GM11168 (cell line): ENCODE measurements at regions not wholly inside any gene's neighbourhood (a gene's known extent, or its start where the extent isn't known, plus 50 kb on each side); places are given as distances from the start of the nearest gene placed in this dataset.
"Not testable (repeated sequence)": the region's sequence is repeated elsewhere in the genome, so short reads cannot be mapped to it uniquely, and the experiment has no call there.

Experiments used
- in situ Hi-C: fragments of 300-500 bp; cut with MboI; formaldehyde crosslinking; loops from one replicate; pipeline ENCODE4 v1.12.0; 2022; ENCODE audit warnings: low sequenced_read_pairs; ENCODE audit not compliant: unreplicated experiment

DNA sequence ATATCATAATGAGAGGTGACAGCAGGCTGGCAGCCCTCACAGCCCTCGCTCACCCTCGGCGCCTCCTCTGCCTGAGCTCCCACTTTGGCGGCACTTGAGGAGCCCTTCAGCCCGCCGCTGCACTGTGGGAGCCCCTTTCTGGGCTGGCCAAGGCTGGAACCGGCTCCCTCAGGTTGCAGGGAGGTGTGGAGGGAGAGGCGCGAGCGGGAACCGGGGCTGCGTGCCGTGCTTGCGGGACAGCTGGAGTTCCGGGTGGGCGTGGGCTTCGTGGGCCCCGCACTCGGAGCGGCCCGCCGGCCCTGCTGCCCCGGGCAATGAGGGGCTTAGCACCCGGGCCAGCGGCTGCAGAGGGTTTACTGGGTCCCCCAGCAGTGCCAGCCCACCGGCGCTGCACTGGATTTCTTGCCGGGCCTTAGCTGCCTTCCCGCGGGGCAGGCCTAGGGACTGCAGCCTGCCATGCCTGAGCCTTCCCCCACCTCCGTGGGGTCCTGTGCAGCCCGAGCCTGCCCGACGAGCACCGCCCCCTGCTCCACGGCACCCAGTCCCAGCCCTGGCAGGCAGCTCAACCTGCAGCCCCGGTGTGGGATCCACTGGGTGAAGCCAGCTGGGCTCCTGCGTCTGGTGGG is 147.7 kb downstream of the TLR4 start:
- in situ Hi-C loops: not testable (repeated sequence)

DNA sequence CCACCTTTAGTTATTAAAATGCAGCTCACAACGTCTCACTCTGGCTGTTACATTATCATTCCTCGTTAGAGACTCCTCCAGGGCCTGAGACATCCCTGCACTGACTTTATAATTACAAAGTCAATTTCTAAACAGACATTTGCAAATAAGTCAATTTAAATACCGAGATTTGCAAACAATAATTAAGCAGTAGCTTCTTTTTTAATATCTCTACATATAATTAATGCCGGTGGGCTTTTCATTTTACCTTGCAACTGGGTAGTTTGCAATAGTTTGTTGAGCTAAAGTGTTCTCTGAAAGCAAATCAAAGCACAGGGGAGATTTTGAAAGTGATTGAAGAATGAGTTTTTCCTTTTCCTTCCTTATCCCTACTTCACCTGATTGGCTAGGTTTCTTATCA is 154.4 kb downstream of the TLR4 start:
- in situ Hi-C loops: no loop called here

DNA sequence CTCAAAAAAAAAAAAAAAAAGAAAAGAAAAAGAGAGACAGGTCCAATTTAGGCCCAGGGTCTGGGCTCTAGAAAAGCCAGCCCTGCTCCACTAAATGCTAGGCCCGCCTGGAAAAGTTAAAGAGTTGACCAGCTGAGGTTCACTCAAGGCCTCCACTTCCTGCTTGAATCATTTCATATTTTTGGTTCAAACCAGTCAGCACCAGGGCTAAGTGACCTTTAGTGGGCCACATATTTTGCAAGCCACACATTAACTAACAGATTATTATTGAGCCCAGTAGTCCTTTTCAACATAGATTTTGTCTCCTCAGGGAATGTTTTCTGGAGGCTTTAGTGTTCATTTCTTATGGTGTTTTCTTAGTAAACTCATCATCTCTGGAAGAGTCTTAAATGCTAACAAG is 156.6 kb downstream of the TLR4 start:
- in situ Hi-C loops: no loop called here

DNA sequence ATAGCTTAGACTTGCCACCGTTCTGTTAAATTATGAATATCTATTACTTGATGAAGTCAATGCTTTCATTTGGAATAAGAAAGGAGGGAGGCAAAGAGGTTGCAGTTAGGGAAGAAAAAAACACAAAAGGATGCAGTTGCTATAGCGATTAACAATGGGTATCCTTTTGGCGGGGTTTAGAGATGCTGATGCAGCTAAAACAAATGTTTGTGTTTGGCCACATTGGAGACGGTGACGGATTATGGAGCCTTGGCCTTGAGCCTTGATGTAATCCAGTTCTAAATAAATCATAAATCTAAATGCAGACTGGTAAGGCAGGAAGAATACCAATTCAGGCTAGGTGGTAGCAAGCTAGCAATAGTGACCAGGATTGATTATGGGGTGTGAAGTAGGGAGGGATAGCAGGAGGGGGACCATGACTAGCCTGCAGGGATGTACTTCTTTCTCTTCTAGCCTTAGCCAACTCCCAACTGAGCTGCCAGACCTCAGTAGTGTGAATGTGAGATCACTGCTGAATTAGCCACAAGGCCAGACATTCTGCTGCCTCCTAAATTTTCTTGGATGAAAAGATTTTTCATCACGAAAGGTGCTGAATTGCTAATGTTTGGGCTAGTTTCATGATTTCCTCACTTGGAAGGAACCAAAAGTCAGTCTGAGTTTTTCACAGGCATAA is 160.3 kb downstream of the TLR4 start:
- in situ Hi-C loops: no loop called here

DNA sequence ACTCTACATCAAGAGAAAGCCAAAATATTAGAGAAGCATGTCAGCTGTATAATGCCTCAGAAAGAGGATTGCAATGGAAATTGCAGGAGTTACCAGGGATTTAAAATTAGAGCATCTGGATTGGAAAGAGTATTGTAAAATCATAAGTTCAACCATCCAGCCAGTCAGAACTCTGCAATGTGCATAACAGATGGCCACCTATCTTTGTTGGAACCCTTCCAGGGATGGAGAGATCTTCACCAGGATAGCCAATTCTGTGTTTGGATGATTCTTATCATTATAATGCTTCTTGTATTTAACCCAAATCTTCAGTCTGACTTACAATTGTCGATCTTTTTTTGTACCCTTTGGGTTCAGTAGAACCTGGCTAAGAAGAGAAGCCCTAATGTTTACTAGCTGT is 164.4 kb downstream of the TLR4 start:
- in situ Hi-C loops: no loop called here

DNA sequence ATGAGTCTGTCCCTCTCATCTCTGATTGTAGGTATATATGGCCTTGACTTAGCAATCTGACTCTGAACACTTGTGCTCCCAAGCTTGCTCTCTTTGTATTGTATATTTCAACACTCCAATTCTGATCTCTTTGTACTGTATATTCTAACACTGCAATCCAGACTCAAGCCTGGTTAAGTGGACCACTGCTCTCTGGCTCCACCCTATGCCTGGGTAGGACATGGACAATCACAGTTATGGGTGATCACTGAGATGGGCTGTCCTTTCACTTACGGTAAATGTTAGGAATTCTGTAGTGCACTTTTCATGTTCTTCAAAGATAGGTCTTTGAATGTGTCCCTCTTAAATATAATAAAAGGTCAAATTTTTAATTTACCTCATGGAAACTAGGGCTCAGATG is 165.1 kb downstream of the TLR4 start:
- in situ Hi-C loops: no loop called here

DNA sequence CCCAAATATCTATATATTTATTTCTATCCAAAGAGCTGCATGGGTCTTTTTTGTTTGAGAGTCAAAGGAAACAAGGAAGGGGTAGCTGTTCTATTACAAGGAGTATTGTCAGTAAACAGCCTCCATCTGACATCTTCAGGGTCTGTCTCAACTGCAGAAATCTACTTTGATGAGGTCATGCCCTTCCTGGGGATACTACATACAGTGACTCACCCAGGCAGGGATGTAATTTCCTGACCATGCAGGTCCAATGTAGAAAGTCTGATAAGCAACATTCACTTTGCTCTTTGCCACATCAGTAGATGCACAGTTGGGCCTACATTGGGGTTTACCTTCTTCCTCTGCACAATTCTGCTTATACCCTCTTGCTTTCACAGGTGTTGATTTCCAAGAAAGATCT is 165.5 kb downstream of the TLR4 start:
- in situ Hi-C loops: no loop called here

DNA sequence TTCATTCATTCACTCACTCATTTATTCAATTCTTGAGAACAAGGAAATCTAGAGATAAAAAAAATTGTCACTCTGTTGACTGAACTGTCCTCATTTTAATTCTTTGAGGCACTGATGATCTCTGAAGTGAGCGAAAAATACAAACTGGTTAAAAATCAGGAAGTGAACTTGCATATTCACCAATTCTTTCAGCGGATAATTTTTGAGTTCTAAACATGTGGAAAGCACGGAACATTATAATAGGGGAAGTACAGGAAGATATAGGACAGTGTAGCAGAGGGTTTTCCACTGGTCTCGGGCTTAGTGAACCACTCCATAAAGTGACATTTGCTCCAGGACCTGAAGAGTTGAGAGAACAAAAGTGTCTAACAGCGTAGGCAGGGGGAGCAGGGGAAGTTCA is 169.5 kb downstream of the TLR4 start:
- in situ Hi-C loops: no loop called here

DNA sequence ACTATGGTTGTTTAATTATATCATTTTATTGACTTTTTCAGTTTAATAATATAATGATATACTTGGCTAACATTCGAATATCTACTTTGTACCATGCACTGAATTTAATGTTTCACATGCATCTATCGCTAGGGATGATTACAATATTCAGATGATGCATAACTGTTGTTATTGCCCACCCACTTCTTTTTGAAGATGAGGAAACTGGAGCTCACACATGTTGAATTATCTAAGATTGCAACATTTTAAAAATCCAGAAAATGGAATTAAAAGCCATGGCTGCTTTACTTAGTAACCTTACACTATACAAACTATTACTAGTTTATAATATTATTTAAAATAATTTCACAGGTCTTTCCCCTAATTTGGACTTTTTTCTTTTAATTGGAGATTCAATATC is 171.7 kb downstream of the TLR4 start:
- in situ Hi-C loops: no loop called here

DNA sequence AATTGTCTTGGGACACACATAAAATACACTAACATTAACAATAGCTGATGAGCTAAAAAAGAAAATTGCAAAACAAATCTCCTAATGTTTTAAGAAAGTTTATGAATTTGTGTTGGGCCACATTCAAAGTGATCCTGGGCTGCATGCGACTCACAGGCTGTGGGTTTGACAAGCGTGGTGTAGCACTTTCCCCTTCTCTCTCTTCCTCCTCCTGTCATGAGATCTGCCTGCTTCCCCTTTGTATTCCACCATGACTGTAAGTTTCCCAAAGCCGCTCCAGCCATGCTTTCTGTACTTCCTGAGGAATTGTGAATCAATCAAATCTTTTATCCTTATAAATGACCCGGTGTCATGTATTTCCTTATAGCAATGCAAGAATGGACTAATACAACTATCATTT is 178.0 kb downstream of the TLR4 start:
- in situ Hi-C loops: no loop called here

DNA sequence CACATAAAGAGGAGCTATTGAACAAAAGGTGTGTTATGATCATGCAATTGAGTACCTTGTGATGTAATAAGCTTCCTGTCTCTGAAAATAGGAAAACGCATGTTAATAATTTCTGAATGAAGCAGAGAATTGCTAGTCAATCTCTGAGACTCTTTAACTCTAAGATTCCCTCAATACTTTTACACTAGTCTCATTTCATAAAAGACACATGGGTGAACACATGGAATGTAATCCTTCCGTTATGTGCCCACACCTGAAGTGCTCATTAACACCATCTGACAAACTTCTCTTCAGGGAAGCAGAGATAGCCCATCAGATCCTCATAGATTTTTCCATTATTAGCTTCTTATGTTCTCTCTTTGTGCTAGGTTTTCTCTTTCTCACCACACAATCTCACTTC is 182.4 kb downstream of the TLR4 start:
- in situ Hi-C loops: no loop called here

DNA sequence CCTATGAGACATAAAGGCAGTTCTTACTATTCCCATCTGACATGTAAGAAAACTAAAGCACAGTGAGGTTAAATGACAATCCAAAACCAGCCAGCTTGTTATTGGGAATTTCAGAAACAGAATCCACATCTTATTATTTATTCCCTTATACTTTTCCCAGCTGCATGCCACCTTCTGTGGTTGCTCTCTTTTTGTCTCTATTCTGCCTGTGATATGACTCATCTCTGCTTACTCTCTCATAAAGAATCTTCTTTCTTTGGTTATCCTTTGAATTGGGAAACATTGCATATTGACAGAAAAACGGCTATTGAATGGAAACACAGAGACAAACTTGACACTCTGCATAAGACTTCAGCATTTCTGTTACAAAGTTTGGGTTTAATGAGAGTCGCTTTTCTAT is 183.2 kb downstream of the TLR4 start:
- in situ Hi-C loops: no loop called here

DNA sequence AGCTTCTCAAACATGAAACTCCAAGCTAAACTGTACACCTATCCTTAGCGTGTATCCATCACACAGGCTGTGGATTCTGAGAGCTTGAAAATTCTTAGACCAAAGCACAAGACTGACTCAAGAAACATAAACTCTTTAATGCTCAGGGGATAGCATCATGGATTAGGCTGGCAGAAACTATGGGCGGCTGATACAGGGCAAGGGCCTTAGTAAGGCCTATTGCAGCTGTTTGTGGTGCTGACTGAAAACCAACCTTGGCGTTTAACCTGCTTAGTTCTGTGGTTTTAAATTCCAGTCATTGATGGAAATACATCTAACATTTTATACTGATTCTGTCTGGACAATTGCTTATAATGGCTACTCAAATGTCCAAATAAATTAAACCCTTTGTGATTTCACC is 183.7 kb downstream of the TLR4 start:
- in situ Hi-C loops: no loop called here

DNA sequence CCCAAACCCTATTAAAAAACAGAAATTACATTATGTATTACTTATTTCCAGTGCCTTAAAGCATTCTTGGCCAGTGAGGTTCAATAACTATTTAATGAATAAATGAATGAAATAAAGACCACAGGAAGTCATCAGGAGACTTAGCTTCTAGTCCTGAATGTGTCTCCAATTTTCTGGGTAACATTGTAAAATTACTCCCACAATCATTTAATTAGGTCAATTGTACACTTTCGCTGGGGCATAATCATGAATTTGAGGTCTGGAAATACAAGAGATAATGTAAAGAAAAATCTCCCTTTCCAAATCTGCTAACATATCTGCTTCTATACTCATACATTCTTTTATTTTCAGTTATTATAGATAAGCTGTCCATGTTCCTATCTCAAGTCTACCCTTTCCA is 199.2 kb downstream of the TLR4 start:
- in situ Hi-C loops: no loop called here

DNA sequence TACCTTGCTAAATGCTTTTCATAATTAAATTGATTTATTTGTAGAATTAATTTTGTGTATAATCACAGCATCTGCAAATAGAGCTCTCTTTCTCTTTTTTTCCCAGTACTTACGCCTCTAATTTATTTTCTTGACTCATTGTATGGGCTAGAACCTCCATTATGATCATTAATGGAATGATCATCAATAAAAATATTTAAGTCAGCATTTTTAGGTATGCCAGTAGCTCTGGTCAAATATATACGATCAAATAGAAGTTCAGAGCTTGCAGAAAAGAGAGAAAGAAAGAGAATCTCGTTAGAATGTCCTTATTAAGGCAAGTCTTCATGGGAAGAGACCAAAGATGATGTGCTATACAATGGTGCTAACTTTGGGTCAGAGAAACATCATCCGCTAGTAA is 202.6 kb downstream of the TLR4 start:
- in situ Hi-C loops: no loop called here

DNA sequence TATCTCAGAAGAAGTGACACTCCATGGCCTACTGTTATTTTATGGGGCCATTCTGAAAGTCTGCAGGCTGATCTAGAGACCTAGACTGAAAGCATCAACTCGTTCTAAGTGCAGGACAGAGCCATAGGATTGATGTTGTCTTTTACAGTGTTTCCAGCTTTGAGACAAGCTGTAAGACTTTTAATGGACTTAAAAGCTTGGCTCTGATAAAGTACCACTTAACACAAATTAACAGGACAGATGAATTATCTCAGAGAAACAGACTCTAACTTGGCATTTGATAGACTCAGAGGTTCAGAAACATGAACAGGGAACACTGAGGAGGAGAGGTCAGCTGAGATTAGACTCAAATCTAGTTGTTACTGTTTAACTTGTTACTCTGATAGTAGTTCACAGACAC is 203.2 kb downstream of the TLR4 start:
- in situ Hi-C loops: no loop called here

DNA sequence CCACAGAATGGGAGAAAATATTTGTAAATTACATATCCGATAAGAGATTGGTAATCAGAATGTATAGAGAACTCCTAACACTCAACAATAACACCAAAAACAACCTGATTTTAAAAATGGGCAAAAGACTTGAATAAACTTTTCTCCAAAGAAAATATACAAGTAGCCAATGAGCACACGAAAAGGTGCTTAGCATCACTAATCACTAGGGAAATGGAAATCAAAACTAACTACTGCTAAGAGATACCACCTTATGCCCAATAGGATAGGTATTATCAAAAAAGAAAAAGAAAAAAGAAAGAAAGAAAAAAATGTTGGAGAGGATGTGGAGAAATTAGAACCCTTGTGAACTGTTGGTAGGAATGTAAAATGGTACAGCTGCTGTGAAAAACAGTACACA is 212.1 kb downstream of the TLR4 start:
- in situ Hi-C loops: no loop called here

DNA sequence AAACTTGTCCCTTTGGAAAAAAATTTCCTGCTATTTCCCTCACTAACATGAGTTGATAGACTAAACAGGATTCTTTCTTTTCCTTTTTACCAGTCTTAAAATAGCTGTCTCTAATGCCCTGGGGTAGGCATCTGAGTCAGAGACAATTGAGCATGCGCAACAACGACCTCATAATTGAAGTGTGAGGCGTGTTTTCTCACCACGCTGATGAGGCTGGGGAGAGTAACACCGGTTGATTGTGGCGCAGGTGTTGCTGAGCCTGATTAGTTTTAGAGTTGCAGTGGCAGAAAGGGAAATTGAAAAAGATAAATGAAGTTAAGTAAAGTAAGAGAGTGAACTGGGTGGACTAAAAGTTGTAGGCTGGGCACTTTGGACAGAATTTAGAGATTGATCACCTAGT is 213.7 kb downstream of the TLR4 start:
- in situ Hi-C loops: no loop called here

DNA sequence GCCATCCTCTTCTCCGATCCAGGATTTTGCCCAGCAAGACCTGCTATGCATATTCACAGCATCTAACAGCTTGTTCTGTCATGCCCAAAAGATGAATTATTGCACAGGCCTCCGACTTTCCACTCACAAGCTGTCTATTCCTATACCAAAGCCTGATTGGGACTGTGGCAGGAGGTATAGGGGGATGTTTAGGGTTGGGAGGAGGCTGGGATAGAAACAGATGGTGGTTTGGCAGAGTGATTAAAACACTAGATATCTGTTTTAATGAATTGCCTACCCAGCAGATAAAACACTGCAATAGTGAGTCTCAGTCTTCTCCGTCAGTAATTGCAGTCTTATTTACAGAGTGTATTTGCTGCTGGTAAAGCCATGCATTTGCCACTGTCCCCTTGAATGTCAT is 215.3 kb downstream of the TLR4 start:
- in situ Hi-C loops: no loop called here

DNA sequence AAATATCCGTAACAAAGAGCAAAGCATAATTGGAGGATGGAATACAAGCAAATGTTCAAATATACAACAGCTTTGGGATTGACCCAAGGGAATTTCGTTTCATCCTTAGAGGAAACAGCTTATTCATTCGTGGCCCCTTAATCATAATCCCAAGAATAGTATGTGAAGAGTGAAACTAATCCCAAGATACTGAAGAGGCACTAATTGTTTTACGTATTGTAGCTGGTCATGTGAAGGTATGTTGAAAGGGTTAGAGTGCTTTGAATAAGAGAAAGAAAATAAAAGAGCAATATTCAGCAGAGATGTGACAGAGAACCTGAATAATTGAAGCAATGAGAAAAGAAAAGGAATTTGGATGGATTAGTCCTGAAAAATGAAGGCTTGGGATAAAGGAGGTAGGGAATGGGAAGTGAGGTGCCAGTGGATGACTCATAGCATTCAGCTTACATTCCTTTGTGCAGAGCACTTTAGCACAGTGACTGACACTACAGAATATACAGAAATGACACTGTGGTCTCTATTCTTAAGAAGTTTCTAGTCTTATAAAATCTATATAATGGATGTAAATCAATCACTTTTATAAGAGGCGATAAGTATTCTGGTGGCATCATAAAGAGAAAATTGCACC is 221.9 kb downstream of the TLR4 start:
- in situ Hi-C loops: no loop called here

DNA sequence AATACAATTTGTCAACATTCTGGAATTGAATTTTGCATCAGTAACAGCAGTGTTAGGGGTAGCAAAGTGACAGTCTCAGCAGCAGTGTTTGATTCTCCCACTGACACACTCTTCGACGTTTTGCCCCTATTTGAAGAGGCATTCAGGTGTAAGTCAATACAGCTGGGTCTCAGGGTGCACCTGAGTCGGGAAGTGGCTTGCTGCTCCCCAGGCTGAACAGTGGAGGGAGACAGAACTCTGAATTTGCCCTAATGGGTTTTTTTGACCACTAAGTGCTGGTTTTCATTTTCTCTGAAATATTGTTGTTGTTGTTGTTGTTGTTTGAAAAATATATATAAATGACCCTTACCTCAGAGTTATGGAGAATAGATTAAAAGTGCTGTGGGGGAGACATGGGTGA is 223.2 kb downstream of the TLR4 start:
- in situ Hi-C loops: no loop called here

DNA sequence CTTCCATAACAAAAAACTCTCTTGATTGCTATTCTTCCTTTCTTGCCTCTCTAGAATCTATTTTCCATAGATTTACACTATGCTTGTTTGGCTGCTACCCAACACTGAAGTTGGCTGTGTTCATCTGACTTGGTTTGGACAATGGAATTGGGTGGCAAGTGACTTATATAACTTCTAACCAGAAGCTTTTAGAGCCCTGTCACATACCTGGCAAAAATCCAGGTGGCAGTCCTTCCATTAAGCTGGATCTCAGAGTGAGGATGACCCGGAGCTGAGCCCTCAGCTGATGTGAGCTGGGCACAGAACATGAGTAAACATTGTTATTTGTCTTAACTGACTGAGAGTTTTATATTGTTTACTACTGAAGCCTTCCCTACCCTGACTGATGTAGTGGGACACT is 225.7 kb downstream of the TLR4 start:
- in situ Hi-C loops: no loop called here
